AG09319 (cell line): ENCODE measurements at regions not wholly inside any gene's neighbourhood (a gene's known extent, or its start where the extent isn't known, plus 50 kb on each side); places are given as distances from the start of the nearest gene placed in this dataset.

ENCODE experiments used
- DNase-seq: peaks from one replicate; pipeline ENCODE4 v3.0.0-alpha.2; 2010; ENCODE audit warnings: low read depth; ENCODE audit errors: extremely low read depth
- CTCF ChIP-seq: IDR thresholded peaks from 2 replicates; pipeline ENCODE4 v1.5.1; 2011; ENCODE audit warnings: low read depth, mild to moderate bottlenecking, inconsistent platforms, low read length, moderate library complexity

- TF ChIP-seq CTCF = no peak
- no peak for DNase-seq
Measured at GRCh38 chr12:93148412-93148811, 219.3 kb upstream of the EEA1 start.

- DNase-seq = no peak
- no peak for TF ChIP-seq CTCF
Measured at GRCh38 chr12:93149229-93149628, 220.1 kb upstream of the EEA1 start.

DNA sequence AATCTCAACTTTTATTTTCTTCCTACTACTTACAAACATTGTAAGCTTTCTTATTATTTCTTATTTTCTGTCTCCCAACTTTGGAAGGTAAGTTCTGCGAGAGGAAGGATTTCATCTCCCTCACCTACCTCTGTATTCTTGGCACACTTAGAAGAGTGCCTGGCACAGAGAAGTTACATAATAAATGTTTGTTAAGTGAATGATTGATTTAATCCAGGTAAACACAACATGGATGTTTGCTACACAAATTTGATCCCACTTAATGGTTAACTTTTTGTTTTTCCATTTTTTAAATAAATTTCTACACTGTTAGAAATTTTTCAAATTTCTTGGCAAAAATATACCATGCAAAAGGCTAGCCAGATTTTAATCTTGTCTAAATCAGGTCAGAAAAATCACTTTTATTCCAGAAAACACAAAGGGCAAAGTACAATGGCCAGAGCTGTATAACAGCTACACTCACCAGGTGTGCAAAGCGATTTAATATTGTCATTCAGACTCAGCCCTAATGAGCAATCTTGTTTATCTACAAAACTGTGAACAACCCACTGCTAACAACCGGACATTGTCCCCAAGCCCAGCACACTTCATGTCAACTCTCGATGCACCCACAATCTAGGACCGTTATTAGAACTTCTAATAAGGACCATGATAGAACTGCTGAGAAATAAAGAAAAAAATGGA lies 222.1 kb upstream of the EEA1 start:
- DNase-seq = no peak
- no peak for TF ChIP-seq CTCF

DNA sequence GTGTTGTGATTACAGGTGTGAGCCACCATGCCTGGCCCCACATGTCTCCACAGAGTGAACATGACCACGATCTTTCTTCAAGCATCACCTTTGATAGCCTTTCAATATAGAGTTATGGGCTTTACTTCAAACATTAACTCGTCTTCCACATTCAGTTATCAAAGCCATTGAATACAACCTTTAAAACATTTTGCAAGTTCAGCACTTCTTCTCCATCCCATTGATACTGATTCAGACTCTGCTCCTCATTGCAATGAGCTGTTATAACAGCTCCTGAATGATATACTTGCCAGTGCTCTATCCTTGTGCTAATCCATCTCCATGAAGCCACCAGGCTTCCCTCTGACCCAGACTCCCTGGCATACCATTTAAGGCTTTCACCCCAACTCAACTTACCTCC lies 223.5 kb upstream of the EEA1 start:
- TF ChIP-seq CTCF = no peak
- no peak for DNase-seq

DNA sequence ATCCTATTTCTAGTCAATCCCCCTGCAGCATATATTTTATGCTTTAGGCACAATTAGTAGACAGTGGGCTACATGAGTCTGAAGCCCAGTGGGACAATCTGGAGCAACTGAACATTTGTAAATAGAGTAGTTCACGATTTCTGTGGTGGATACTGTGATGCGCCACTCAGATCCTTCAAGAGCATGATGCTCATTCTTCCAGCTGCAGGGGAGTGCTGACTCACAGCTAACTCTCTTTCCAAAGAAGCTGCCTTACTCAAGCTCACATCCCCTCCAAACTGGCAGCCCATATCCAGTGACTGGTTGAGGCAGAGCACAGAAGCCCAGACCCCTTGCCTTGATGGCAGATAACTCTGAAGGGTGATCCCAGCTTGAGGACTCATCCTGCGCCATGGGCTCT lies 224.2 kb upstream of the EEA1 start:
- TF ChIP-seq CTCF = no peak
- DNase-seq = no peak

DNA sequence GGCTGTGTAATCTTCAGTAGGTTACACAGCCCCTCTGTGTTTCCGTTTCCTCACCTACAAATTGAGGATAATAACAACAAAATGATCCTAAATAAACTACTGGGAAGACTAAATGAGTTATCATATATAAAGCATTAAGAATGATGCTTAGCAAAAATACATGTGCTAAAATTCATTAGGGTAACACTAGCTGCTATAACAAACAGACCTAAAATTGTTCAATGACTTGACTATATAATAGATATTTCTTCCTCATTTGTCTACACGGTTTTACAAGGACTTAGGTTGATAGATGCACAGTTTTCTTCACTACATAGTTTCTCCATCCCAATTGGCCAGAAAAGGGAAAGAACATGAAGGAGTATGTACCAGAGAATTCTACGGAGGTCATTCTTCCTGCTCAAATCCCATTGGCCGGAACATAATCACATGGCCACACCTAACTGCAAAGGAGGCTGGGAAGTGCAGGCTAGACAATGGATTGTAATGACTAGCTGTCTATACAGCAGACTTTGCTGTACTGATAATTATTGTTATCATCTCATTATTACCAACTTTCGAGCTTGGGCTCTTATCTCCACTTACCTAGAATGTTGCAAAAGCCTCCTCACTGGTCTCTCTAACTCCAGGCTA lies 223.5 kb upstream of the NUDT4 start:
- no peak for DNase-seq
- no peak for TF ChIP-seq CTCF

DNA sequence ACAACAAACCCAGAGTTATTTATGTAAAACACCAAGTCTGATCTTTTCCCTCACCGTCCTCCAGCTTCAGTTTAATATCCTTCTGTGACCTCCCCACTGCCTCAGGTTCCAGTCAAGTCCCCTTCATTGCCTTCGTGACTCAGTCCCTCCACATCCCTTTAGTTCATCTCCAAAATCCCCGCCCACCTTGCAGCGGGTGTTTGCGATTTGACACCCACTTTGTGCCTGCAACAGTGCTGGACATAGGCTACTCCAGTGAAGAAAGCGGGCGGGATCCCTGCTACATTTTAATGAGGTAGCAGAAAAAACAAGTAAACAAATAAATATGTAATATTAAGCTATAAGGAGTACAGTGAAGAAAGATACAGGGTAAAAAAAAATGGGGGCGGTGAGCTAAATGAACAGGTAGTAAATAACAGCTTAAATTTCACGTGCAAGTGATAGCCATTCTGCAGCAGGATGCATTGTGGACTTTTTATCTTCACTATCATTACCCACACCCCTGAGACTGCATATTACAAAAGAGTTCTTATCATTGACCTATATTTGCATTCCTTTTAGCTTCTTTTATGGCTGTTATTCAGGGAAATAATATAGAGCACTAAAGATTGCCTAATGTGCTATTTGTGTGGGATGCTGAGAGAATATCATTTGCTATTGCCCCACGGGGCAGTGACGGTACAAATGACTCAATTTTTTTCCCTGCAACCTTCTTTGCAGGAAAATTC lies 222.8 kb upstream of the NUDT4 start:
- no peak for DNase-seq
- no peak for TF ChIP-seq CTCF
